Endothelial cell of umbilical vein (primary cell): ENCODE measurements at regions not wholly inside any gene's neighbourhood (a gene's known extent, or its start where the extent isn't known, plus 50 kb on each side); places are given as distances from the start of the nearest gene placed in this dataset.

Source experiments
- BruUV-seq: library from RNA; stranded (reverse); fragments of 400-500 nt; replicated peaks from 2 replicates; lab custom pipeline; 2021; lab: Mats Ljungman, UMichigan
- CTCF ChIA-PET: fragments of 300-600, 350-600 bp; sonication (Branson Sonifier 250); formaldehyde crosslinking; loops from one replicate; lab custom pipeline; 2021; ENCODE audit warnings: antibody characterized with exemption, inconsistent platforms; lab: Charles Lee
- POLR2A ChIA-PET: fragments of 300-600, 350-600 bp; sonication (Branson Sonifier 250); formaldehyde crosslinking; loops from one replicate; lab custom pipeline; 2021; ENCODE audit warnings: antibody characterized with exemption, inconsistent platforms; lab: Charles Lee
- DNase-seq: peaks from one replicate; pipeline ENCODE4 v3.0.0-alpha.2; 2011; ENCODE audit warnings: low read depth, low spot score
- FAIRE-seq: peaks from 2 replicates; lab custom pipeline; 2011; peaks lifted over from hg19 to GRCh38; lab: Jason Lieb, UNC
- H2AFZ ChIP-seq: 2 replicates; pipeline ENCODE4 v1.6.0; 2012; ENCODE audit warnings: low read depth, low read length, control low read depth, inconsistent platforms
- H3K27ac ChIP-seq: 2 replicates; pipeline ENCODE4 v1.5.1; 2011; ENCODE audit warnings: low read depth, mild to moderate bottlenecking, control low read depth, low read length, moderate library complexity; ENCODE audit not compliant: insufficient read depth
- H3K27me3 ChIP-seq, 2 experiments: 2 replicates each; pipeline versions ENCODE4 v1.6.0 to v1.6.1; 2011; ENCODE audit warnings: low read length in 2 of 2, mixed read lengths in 1 of 2; ENCODE audit not compliant: control insufficient read depth in 2 of 2, insufficient read depth in 2 of 2
- H3K36me3 ChIP-seq, 2 experiments: 2 replicates in 1 of 2; 3 replicates in 1 of 2; pipeline ENCODE4 v1.5.1; 2011; ENCODE audit warnings: low read length in 2 of 2, mild to moderate bottlenecking in 1 of 2, moderate library complexity in 1 of 2; ENCODE audit not compliant: control insufficient read depth in 2 of 2, insufficient read depth in 2 of 2; ENCODE audit errors: extremely low read depth in 1 of 2
- H3K4me1 ChIP-seq: 3 replicates; pipeline ENCODE4 v1.5.1; 2011; ENCODE audit warnings: mild to moderate bottlenecking, low read length; ENCODE audit not compliant: control insufficient read depth, insufficient read depth; ENCODE audit errors: extremely low read depth
- H3K4me2 ChIP-seq: 2 replicates; pipeline ENCODE4 v1.6.1; 2011; ENCODE audit warnings: low read length, control low read depth, mixed read lengths; ENCODE audit not compliant: insufficient read depth
- H3K4me3 ChIP-seq, 3 experiments: fragments of 200-600 bp in 1 of 3; sonication (generic), shearing (Covaris generic) in 1 of 3; replicated peaks in 1 of 3; 2 replicates each; pipeline ENCODE4 v1.5.1; 2011 to 2016; ENCODE audit warnings: control low read depth in 3 of 3, low read length in 3 of 3, mild to moderate bottlenecking in 2 of 3, inconsistent platforms in 1 of 3, low read depth in 1 of 3, moderate library complexity in 1 of 3; ENCODE audit not compliant: insufficient read depth in 1 of 3
- H3K79me2 ChIP-seq: 2 replicates; pipeline ENCODE4 v1.6.0; 2012; ENCODE audit warnings: low read length, inconsistent platforms; ENCODE audit not compliant: control insufficient read depth, insufficient read depth
- H3K9ac ChIP-seq: replicated peaks from 2 replicates; pipeline ENCODE3; 2011; ENCODE audit warnings: low read length, control low read depth; ENCODE audit not compliant: insufficient read depth; ENCODE audit errors: extremely low read depth
- H3K9me1 ChIP-seq: replicated peaks from 3 replicates; pipeline ENCODE4 v1.6.0; 2011; ENCODE audit warnings: mild to moderate bottlenecking, low read length; ENCODE audit not compliant: control insufficient read depth, insufficient read depth; ENCODE audit errors: extremely low read depth
- H3K9me3 ChIP-seq: replicated peaks from 2 replicates; pipeline ENCODE4 v1.5.1; 2012; ENCODE audit warnings: low read length, inconsistent platforms; ENCODE audit not compliant: control insufficient read depth, insufficient read depth
- H4K20me1 ChIP-seq: replicated peaks from 2 replicates; pipeline ENCODE3; 2011; ENCODE audit warnings: mild to moderate bottlenecking, low read length; ENCODE audit not compliant: control insufficient read depth, insufficient read depth; ENCODE audit errors: extremely low read depth
- EZH2 ChIP-seq: IDR thresholded peaks from 2 replicates; pipeline ENCODE4 v1.6.1; 2012; ENCODE audit warnings: borderline replicate concordance, low read depth, mild to moderate bottlenecking, moderate library complexity, low read length, inconsistent platforms; ENCODE audit not compliant: severe bottlenecking
- FOS ChIP-seq: IDR thresholded peaks from 2 replicates; pipeline ENCODE4 v1.6.1; 2011; ENCODE audit warnings: mild to moderate bottlenecking, low read length, moderate library complexity, borderline replicate concordance; ENCODE audit not compliant: insufficient read depth
- GATA2 ChIP-seq: IDR thresholded peaks from 2 replicates; pipeline ENCODE4 v1.7.0; 2011; ENCODE audit warnings: low read depth, mild to moderate bottlenecking, moderate library complexity, mixed read lengths, low read length; ENCODE audit not compliant: insufficient read length, insufficient read depth
- JUN ChIP-seq: IDR thresholded peaks from 2 replicates; pipeline ENCODE4 v1.6.1; 2011; ENCODE audit warnings: borderline replicate concordance, low read depth; ENCODE audit not compliant: insufficient read length, insufficient read depth
- MYC ChIP-seq: IDR thresholded peaks from one replicate; pipeline ENCODE4 v1.6.1; 2011; ENCODE audit warnings: mild to moderate bottlenecking, low read depth, low read length
- POLR2A ChIP-seq: IDR thresholded peaks from 2 replicates; pipeline ENCODE4 v1.6.1; 2012; ENCODE audit warnings: low read depth, mild to moderate bottlenecking, control low read depth, low read length
- POLR2AphosphoS5 ChIP-seq: IDR thresholded peaks from 2 replicates; pipeline ENCODE4 v1.6.1; 2012; ENCODE audit warnings: low read depth, mild to moderate bottlenecking, control low read depth, low read length, moderate library complexity; ENCODE audit not compliant: insufficient read depth
- dilution Hi-C: fragments of 300-500 bp; cut with MboI; formaldehyde crosslinking; loops from one replicate; pipeline ENCODE4 v1.15.0; 2019; ENCODE audit warnings: low sequenced_read_pairs; ENCODE audit not compliant: extremely low pct_ligation_motif_present
- intact Hi-C: fragments of 100-400 bp; cut with micrococcal nuclease; formaldehyde crosslinking; loops from one replicate; pipeline ENCODE4 v1.10.0; 2022
- TF ChIP-seq, protein P1 (sequence below): IDR thresholded peaks from 2 replicates; pipeline ENCODE4 v1.6.1; 2011; ENCODE audit not compliant: insufficient read depth, insufficient read length
- TF ChIP-seq, protein P2 (sequence below), 2 donors: IDR thresholded peaks; 1 replicate in 1 of 2; 2 replicates in 1 of 2; pipeline ENCODE4 v1.5.1; 2011; ENCODE audit warnings: low read length in 2 of 2, mild to moderate bottlenecking in 2 of 2, moderate library complexity in 2 of 2, control low read depth in 1 of 2, inconsistent platforms in 1 of 2, low read depth in 1 of 2; ENCODE audit not compliant: insufficient read depth in 1 of 2; ENCODE audit errors: extremely low read depth in 1 of 2

DNA sequence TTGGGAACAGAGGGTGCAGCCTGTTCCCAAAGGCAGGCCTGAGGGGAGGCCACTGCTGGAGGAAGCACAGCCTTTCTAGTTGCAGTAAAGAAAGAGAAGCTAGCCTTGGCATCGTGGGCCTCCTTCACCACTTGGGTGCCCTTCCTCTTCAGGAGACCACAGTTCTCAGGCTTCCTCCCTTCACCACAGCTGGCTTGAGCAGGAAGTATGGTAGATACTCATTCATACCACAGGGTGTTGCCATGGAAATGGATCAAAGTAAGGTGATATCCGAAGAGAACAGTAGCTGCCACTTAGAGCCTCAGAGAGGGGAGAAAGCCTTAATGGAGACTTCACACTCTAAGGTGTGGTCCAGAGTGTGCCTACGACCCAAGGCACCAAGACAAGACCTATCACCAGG lies 120.4 kb upstream of the RIPOR2 start:
- no peaks in the 10 kb centered on the region for H3K9me3 ChIP-seq
- no peak overlapping the region for H3K27ac ChIP-seq
- no peak overlapping the region for H3K4me2 ChIP-seq
- no peaks in the 10 kb centered on the region for H3K36me3 ChIP-seq
- no peaks in the 10 kb centered on the region for H3K27me3 ChIP-seq
- peaks cover 5% of the 10 kb centered on the region for H3K4me1 ChIP-seq
- no peaks in the 10 kb centered on the region for H3K79me2 ChIP-seq
- POLR2A ChIA-PET: no interaction called here
- no TSS peak for BruUV-seq
- DNase-seq: no peak
- CTCF ChIA-PET: no interaction called here
- H2AFZ ChIP-seq: no peak overlapping the region
- dilution Hi-C loops (no loop called here), intact Hi-C loops (no loop called here)
- no peak overlapping the region for H3K4me3 ChIP-seq
- no peak overlapping the region for H3K9ac ChIP-seq
- no peaks in the 10 kb centered on the region for H3K9me1 ChIP-seq
- no peaks in the 10 kb centered on the region for H4K20me1 ChIP-seq
- TF ChIP-seq JUN: no peak
- no peak for TF ChIP-seq MYC
- TF ChIP-seq, protein P1, sequence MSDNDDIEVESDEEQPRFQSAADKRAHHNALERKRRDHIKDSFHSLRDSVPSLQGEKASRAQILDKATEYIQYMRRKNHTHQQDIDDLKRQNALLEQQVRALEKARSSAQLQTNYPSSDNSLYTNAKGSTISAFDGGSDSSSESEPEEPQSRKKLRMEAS: no peak
- no peak for TF ChIP-seq FOS
- TF ChIP-seq, protein P2, sequence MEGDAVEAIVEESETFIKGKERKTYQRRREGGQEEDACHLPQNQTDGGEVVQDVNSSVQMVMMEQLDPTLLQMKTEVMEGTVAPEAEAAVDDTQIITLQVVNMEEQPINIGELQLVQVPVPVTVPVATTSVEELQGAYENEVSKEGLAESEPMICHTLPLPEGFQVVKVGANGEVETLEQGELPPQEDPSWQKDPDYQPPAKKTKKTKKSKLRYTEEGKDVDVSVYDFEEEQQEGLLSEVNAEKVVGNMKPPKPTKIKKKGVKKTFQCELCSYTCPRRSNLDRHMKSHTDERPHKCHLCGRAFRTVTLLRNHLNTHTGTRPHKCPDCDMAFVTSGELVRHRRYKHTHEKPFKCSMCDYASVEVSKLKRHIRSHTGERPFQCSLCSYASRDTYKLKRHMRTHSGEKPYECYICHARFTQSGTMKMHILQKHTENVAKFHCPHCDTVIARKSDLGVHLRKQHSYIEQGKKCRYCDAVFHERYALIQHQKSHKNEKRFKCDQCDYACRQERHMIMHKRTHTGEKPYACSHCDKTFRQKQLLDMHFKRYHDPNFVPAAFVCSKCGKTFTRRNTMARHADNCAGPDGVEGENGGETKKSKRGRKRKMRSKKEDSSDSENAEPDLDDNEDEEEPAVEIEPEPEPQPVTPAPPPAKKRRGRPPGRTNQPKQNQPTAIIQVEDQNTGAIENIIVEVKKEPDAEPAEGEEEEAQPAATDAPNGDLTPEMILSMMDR (IDR thresholded peaks at IDR 0.05; ENCODE audit: extremely low read depth in 1 of 2, insufficient read depth in 1 of 2, low read depth in 1 of 2, low read length in 2 of 2): no peak
- TF ChIP-seq POLR2A: no peak
- TF ChIP-seq POLR2AphosphoS5: no peak
- no peak for TF ChIP-seq GATA2
- TF ChIP-seq EZH2: no peak
- FAIRE-seq: no peak
